GM19452 (cell line): ENCODE measurements at regions not wholly inside any gene's neighbourhood (a gene's known extent, or its start where the extent isn't known, plus 50 kb on each side); places are given as distances from the start of the nearest gene placed in this dataset.

Source experiments
- ATAC-seq: cut with Tn5 transposase; IDR thresholded peaks from one replicate; pipeline ENCODE4 v1.9.1; 2021; ENCODE audit not compliant: unreplicated experiment

DNA sequence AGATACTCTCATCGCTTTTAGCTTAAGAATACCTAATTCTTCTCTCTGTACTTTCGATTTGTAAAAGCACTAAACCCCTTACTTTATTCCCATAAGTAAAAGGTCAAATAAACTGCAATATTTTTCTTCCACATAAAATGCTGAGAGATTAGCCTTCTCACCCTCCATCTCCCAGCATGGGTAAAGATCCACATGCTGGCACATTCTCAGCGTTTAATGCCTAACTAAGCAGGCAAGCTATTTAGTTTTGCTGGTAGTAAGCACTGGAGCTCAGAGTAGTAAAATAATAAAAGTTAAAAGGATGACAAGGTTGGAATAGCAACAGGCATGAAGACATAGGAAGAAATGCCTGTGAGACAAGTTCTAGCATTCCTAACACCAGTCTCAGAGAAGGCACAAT lies 65.9 kb upstream of the NEBL start:
- no peak for ATAC-seq

GRCh38 chr10:20962165-20962564 lies 65.1 kb upstream of the NEBL start:
- no peak for ATAC-seq

GRCh38 chr10:20959242-20959641 lies 62.1 kb upstream of the NEBL start:
- no peak for ATAC-seq

GRCh38 chr10:20958764-20959163 lies 61.7 kb upstream of the NEBL start:
- ATAC-seq, result no peak

DNA sequence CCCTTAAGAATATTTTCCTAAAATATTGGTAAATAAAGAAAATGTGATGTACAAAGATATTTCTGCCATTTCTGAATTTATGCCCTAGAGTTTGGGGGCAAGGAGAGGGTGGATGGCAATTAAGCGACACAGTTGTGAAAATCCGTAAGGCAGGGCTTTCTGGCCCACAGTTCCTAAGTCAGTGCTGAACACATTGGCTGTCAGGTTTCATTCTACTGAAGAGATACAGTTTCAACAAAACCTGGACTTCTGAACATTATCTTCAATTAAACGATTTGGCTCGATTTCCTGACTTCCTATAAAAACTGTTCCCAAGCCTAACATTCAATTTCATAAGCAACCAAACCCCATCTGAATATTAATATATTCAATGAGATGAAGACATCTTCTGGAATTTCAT lies 61.1 kb upstream of the NEBL start:
- no peak for ATAC-seq

DNA sequence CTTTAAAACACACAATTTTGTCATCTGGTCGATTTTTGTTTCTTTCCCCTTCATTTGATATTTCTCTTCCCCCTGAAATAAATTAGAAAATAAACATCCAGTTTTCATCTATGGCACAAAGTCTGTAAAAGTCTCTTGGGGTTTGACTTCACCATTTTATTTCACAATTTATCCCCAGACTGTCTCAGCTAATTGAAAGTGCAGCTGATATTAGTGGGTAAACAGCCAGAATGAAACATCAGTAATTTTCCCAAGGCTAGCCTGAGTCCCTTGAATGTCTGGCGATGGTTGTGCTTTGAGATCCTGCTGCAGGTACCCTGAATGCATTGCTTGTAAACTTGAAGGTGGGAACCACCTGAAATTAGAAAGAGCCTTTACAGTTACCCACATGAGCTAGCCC lies 60.6 kb upstream of the NEBL start:
- ATAC-seq, result no peak

DNA sequence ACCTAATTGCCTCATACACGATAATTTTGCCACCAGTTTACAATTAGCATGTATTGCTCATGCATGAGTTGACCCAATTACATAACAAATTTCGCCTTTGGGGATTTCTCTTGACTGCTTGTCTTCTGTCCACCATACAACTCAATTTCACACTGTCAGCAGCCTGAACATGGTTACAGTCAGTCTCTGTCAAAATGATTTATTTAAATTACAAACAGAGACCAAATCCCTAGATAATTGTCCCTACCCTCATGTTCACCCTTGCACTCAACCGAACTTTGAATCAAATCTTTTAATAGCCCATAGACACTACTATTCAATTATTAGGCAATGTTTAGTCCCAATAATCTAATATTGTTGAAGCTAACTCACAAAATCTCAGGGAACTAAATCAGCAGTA lies 59.7 kb upstream of the NEBL start:
- ATAC-seq, result no peak

DNA sequence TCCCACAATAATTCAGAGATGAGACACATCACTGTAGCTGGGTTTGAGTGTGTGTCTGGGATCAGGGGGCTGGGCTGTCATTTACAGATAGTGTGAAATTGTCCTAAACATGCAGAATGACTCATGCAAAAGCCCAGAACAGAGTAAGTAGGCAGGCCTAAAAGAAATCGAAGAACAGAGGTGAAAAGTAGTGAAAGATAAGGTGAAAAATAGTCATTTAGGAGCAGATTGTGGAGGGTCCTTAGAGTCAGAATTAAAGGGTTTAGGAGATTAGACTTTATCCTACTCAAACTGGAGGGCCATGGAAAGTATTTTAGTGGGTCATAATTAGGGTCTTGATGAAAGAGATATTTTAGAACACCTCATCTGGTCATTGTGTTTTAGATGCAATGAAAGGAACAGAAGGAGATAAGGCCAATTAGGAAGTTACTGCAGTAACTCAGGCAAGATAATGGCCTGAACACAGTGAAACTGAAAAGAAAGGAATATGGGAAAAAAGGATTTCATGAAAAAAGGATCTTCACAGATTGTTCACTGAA lies 58.3 kb upstream of the NEBL start:
- ATAC-seq, result no peak

DNA sequence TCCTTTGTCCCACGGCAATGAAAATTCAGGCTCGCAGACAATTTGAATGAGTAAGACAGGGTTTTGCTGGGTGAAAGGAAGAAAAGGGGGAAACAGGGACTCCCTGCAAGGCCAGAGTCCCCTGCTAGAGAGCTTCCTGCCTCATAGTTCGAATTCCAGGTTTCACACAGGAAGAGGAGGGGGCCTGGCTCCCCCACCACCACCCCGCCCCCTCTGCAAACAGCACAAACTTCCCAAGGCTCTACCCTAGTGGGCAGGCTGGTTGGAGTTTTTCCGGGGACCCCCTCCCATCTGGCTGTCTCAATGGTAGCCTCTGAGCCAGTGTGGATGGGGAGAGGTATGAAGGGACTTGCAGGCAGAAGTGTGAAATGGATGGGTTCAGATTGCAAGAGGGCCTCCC lies 57.4 kb upstream of the NEBL start:
- no peak for ATAC-seq

DNA sequence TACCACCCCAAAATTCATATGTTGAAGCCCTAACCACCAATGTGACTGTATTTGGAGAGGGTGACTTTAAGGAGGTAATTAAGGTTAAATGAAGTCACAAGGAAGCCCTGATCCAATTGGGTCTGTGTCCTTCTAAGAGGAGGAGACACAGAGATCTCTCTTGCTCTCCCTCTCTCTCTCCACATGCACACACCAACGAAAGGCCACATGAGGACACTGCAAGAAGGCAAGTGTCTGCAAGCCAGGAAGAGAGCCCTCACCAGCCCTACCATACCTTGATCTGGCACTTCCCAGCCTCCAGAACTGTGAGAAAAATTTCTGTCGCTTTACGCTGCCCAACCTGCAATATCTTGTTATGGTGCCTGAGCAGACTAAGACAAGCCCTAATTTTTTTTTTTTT lies 56.0 kb upstream of the NEBL start:
- ATAC-seq, result no peak

DNA sequence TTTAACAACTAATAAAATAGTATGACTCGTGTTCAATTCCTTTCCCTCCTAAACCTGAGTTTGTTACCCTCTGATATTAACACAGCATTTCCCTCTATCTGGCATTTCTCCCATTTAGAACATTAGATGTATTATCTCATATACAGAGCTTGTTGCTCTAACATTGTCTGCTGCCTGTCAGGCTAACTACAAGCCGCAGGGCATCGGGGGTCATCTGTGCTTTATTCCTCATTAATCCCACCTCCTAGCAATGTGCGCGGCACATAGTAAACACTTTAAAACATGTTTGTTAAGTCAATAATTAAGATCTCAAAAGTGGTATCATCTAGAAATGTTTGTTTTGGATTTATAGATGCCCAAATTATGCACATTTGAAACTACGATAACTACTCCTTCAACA lies 52.9 kb upstream of the NEBL start:
- no peak for ATAC-seq

DNA sequence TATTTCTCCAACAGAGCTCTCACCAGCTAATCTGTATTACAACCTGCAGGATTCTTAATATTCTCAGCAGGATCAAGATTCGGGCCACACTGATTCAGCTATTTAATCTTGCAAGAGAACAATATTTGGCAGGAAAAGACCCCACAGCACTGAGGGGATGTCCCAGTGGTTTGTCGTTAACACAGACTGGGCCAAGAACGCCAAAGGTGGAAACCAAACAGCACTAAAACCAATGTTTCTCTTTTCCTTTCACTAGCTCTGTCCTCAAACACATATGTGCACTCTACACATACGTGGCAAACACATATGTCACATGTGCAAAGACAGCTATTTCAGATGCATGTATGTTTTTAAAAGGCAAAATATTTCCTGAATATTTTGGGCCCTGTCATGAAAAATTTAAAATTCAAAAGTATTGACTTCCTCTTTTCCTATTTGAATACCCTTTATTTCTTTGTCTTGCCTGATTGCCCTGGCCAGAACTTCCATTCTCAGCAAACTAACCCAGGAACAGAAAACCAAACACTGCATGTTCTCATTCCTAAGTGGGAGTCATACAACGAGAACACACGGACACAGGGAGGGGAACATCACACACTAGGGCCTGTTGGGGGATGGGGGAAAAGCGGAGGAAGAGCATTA lies 51.7 kb upstream of the NEBL start:
- ATAC-seq, result peak; percentile 68
